ENCODE measurements at regions not wholly inside any gene's neighbourhood (a gene's known extent, or its start where the extent isn't known, plus 50 kb on each side); places are given as distances from the start of the nearest gene placed in this dataset.

- Mint-ChIP-seq H3K4me3 (ENCODE audit: unreplicated experiment) (no peak overlapping the region), H3K9me3 (ENCODE audit: low read depth) (peaks cover 5% of the 10 kb centered on the region), H3K4me1 (ENCODE audit: low read depth) (peaks cover 29% of the 10 kb centered on the region), H3K36me3 (ENCODE audit: low read depth) (no peaks in the 10 kb centered on the region), H3K27ac (ENCODE audit: unreplicated experiment) (no peak overlapping the region), H3K27me3 (ENCODE audit: low read depth) (no peaks in the 10 kb centered on the region)
- no peak for TF ChIP-seq CTCF (IDR thresholded peaks at IDR 0.05)
- no peak for DNase-seq (ENCODE audit: low spot score)
These were observed 571.8 kb upstream of the CLINT1 start for GRCh38 chr5:158430798-158431167.

- no peak for TF ChIP-seq CTCF (IDR thresholded peaks at IDR 0.05)
- H3K9me3 Mint-ChIP-seq (ENCODE audit: low read depth) = peaks cover 5% of the 10 kb centered on the region
- H3K27ac Mint-ChIP-seq (ENCODE audit: unreplicated experiment) = no peak overlapping the region
- H3K4me1 Mint-ChIP-seq (ENCODE audit: low read depth) = peaks cover 24% of the 10 kb centered on the region
- no peak for DNase-seq (ENCODE audit: low spot score)
- no peak overlapping the region for H3K4me3 Mint-ChIP-seq (ENCODE audit: unreplicated experiment)
- no peaks in the 10 kb centered on the region for H3K27me3 Mint-ChIP-seq (ENCODE audit: low read depth)
- H3K36me3 Mint-ChIP-seq (ENCODE audit: low read depth) = no peaks in the 10 kb centered on the region
These were observed 571.3 kb upstream of the CLINT1 start for GRCh38 chr5:158430166-158430797.

- Mint-ChIP-seq H3K4me3 (ENCODE audit: unreplicated experiment) (no peak overlapping the region), H3K36me3 (ENCODE audit: low read depth) (no peaks in the 10 kb centered on the region), H3K4me1 (ENCODE audit: low read depth) (peaks cover 17% of the 10 kb centered on the region), H3K27me3 (ENCODE audit: low read depth) (no peaks in the 10 kb centered on the region), H3K9me3 (ENCODE audit: low read depth) (peaks cover 5% of the 10 kb centered on the region), H3K27ac (ENCODE audit: unreplicated experiment) (peak overlapping the region; percentile 29)
- no peak for TF ChIP-seq CTCF (IDR thresholded peaks at IDR 0.05)
- no peak for DNase-seq (ENCODE audit: low spot score)
These were observed 570.6 kb upstream of the CLINT1 start for GRCh38 chr5:158429564-158429963.

- no peak for TF ChIP-seq CTCF (IDR thresholded peaks at IDR 0.05)
- no peak overlapping the region for H3K4me3 Mint-ChIP-seq (ENCODE audit: unreplicated experiment)
These were observed 564.8 kb upstream of the CLINT1 start for GRCh38 chr5:158423623-158424200.

GRCh38 chr5:158422653-158423515 lies 563.9 kb upstream of the CLINT1 start:
- no peak overlapping the region for H3K27ac Mint-ChIP-seq (ENCODE audit: unreplicated experiment)
- no peaks in the 10 kb centered on the region for H3K27me3 Mint-ChIP-seq (ENCODE audit: low read depth)
- TF ChIP-seq CTCF (IDR thresholded peaks at IDR 0.05) = no peak
- H3K4me3 Mint-ChIP-seq (ENCODE audit: unreplicated experiment) = no peak overlapping the region
- peaks cover 25% of the 10 kb centered on the region for H3K4me1 Mint-ChIP-seq (ENCODE audit: low read depth)
- H3K36me3 Mint-ChIP-seq (ENCODE audit: low read depth) = no peaks in the 10 kb centered on the region
- DNase-seq (ENCODE audit: low spot score) = no peak
- no peaks in the 10 kb centered on the region for H3K9me3 Mint-ChIP-seq (ENCODE audit: low read depth)

More at GRCh38 chr5:158423623-158424200, 564.8 kb upstream of the CLINT1 start:
- H3K27ac Mint-ChIP-seq (ENCODE audit: unreplicated experiment) = peak overlapping the region; percentile 0
- no peaks in the 10 kb centered on the region for H3K27me3 Mint-ChIP-seq (ENCODE audit: low read depth)
- H3K4me1 Mint-ChIP-seq (ENCODE audit: low read depth) = peaks cover 25% of the 10 kb centered on the region
- H3K9me3 Mint-ChIP-seq (ENCODE audit: low read depth) = no peaks in the 10 kb centered on the region
- DNase-seq (ENCODE audit: low spot score) = no peak
- no peaks in the 10 kb centered on the region for H3K36me3 Mint-ChIP-seq (ENCODE audit: low read depth)
